ENCODE measurements at regions not wholly inside any gene's neighbourhood (a gene's known extent, or its start where the extent isn't known, plus 50 kb on each side); places are given as distances from the start of the nearest gene placed in this dataset.

DNA sequence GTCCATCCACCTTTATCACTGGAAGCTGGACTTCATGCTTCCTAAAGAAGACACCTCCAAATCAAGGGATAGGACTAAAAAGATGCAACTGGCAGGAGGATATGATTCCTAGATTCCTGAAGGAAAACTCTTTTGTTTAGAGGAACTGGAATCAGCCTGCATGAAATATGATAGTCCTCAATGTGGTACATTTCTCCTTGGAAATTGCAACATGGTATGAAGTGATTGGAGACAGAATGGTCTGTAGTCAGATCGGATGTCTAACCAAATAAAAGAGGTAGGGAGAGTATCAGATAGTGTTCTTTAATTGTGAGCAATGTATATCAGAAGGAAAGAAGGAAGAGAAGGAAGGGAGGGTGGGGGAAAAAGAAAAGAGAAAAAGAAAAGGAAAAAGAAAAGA, 116.1 kb upstream of the FSTL4 start:
- TF ChIP-seq TAF1 (IDR thresholded peaks at IDR 0.05; ENCODE audit: low read depth, low read length) (no peak), PAX5 (IDR thresholded peaks at IDR 0.05; ENCODE audit: insufficient read depth, low read length, severe bottlenecking) (no peak), POU2F2 (IDR thresholded peaks at IDR 0.05; ENCODE audit: low read depth, low read length) (no peak)
- no peak for DNase-seq (ENCODE audit: insufficient read length, low spot score)
- no peak for FAIRE-seq

DNA sequence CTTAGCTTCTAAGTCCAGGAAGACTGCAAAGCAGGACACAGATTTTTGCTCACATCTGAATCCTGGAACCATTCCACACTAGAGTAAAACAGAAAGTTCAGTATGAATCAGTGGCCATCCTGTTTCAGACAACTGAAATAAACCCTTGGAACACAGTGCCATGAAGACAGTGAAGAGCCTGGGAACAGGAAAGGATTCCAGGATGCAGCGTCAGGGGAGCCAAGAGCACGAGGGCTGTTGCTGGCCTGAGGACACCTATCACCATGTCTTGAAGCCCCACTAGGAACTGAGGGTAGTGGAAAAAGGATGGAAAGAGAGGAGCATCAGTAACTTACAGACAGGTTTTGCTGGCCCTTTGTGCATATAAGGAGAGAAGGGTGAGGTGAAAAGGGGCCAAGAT, 115.3 kb upstream of the FSTL4 start:
- DNase-seq (ENCODE audit: insufficient read length, low spot score) (no peak), FAIRE-seq (no peak)
- TF ChIP-seq SPI1 (IDR thresholded peaks at IDR 0.05; ENCODE audit: low read depth, low read length) = no peak
- no peak for TF ChIP-seq PAX5 (IDR thresholded peaks at IDR 0.05; ENCODE audit: insufficient read depth, low read length, severe bottlenecking)
- no peak for TF ChIP-seq POU2F2 (IDR thresholded peaks at IDR 0.05; ENCODE audit: low read depth, low read length)
- no peak for TF ChIP-seq POLR2A (IDR thresholded peaks at IDR 0.05; ENCODE audit: low read depth, low read length)
- no peak for TF ChIP-seq TAF1 (IDR thresholded peaks at IDR 0.05; ENCODE audit: low read depth, low read length)
- TF ChIP-seq POLR2AphosphoS5 (IDR thresholded peaks at IDR 0.05; ENCODE audit: low read depth, low read length) = no peak

DNA sequence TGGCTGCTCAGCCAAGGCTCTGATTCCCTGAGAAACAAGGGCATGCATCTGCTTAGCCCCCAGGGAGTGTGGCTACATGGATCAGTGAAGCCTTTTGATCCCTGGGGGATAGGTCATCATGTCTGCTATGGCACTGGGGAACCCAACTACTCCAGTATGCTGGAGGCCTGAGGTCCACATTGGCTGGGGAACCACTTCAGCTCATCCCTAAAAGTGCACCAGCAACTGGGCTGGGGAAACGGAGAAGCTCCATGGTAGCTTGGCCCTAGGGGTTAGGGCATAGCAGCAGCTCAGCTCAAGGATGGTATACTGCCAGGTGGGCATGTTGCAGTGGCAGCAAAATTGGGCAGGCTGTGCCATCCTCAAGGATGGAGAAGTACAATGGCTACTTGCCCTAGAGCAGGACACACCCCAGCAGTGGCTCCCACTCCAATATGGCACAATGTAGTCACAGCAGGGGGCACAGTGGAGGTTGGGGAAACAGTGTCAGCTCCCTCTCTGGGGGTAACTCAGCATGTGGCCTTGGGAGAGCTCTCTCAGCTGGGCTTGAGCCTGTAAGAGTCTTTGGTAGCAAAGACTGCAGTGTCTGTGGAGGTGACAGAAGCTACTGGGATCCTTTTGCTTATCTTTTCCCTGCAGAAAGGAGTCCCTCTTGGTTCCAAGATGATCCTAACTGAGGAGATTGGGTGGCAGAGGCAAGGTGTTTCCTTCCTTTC, 111.5 kb upstream of the FSTL4 start:
- FAIRE-seq (no peak), DNase-seq (ENCODE audit: insufficient read length, low spot score) (no peak)
- TF ChIP-seq POLR2AphosphoS5 (IDR thresholded peaks at IDR 0.05; ENCODE audit: low read depth, low read length) = no peak
- TF ChIP-seq POLR2A (IDR thresholded peaks at IDR 0.05; ENCODE audit: low read depth, low read length) = no peak
- TF ChIP-seq TAF1 (IDR thresholded peaks at IDR 0.05; ENCODE audit: low read depth, low read length) = no peak
- TF ChIP-seq SPI1 (IDR thresholded peaks at IDR 0.05; ENCODE audit: low read depth, low read length) = no peak
- TF ChIP-seq POU2F2 (IDR thresholded peaks at IDR 0.05; ENCODE audit: low read depth, low read length) = no peak
- TF ChIP-seq PAX5 (IDR thresholded peaks at IDR 0.05; ENCODE audit: insufficient read depth, low read length, severe bottlenecking) = no peak

DNA sequence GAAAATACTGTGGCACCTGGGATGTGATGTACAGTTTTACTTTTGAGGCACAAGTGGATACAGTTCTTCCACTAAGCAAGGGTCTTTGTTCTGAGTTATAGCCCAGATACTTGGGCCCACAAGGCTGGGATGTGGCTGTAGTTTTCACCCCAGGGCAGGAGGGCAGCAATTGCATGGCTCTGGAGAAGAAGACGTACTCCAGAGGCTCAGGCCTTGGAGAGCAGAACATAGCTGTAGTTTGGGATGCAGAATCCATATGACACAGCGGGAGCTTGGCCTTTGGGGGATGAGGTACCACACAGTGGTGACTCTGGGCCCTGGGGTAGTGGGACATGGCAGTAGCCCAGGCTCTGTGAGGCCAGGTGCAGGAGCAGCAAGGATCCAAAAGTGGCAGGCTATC, 110.8 kb upstream of the FSTL4 start:
- DNase-seq (ENCODE audit: insufficient read length, low spot score) (no peak), FAIRE-seq (no peak)
- TF ChIP-seq POU2F2 (IDR thresholded peaks at IDR 0.05; ENCODE audit: low read depth, low read length) = no peak
- TF ChIP-seq PAX5 (IDR thresholded peaks at IDR 0.05; ENCODE audit: insufficient read depth, low read length, severe bottlenecking) = no peak
- TF ChIP-seq POLR2AphosphoS5 (IDR thresholded peaks at IDR 0.05; ENCODE audit: low read depth, low read length) = no peak
- no peak for TF ChIP-seq TAF1 (IDR thresholded peaks at IDR 0.05; ENCODE audit: low read depth, low read length)
- TF ChIP-seq SPI1 (IDR thresholded peaks at IDR 0.05; ENCODE audit: low read depth, low read length) = no peak
- TF ChIP-seq POLR2A (IDR thresholded peaks at IDR 0.05; ENCODE audit: low read depth, low read length) = no peak

DNA sequence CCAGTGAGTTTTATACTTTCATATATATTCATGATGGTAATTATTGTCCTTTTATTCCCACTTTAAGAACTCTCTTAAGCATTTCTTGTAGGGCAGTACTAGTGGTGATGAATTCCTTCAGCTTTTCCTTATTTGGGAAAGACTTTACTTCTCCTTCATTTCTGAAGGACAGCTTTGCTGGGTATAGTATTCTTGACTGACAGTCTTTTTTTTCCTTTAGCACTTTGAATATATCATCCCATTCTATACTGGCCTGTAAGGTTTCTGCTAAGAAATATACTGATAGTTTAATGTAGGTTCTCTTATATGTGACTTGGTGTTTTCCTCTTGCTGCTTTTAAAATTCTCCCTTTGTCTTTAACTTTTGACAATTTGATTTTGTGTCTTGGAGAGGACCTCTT, 109.0 kb upstream of the FSTL4 start:
- TF ChIP-seq SPI1 (IDR thresholded peaks at IDR 0.05; ENCODE audit: low read depth, low read length) = no peak
- no peak for TF ChIP-seq POLR2AphosphoS5 (IDR thresholded peaks at IDR 0.05; ENCODE audit: low read depth, low read length)
- TF ChIP-seq POU2F2 (IDR thresholded peaks at IDR 0.05; ENCODE audit: low read depth, low read length) = no peak
- TF ChIP-seq TAF1 (IDR thresholded peaks at IDR 0.05; ENCODE audit: low read depth, low read length) = no peak
- no peak for TF ChIP-seq POLR2A (IDR thresholded peaks at IDR 0.05; ENCODE audit: low read depth, low read length)
- TF ChIP-seq PAX5 (IDR thresholded peaks at IDR 0.05; ENCODE audit: insufficient read depth, low read length, severe bottlenecking) = no peak
- no peak for FAIRE-seq

DNA sequence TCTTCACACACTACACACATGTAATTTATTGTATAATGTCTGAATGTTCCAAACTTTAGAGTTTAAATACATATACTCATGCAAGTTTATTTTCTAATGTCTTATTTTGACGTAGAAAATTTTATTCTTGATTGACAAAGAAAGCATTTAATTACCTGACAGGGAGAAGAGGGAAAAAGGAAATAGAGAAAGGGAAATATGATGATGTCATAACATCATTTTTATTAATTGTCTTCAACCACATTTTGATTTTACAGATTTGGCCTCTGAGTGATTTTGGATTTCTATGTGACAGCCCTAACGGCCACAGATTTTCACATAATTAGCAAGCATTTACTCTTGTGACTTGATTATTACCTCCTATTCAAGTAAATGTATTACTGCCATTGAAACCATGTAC, 106.1 kb upstream of the FSTL4 start:
- FAIRE-seq = no peak
- DNase-seq (ENCODE audit: insufficient read length, low spot score) = no peak
- TF ChIP-seq TAF1 (IDR thresholded peaks at IDR 0.05; ENCODE audit: low read depth, low read length) (no peak), SPI1 (IDR thresholded peaks at IDR 0.05; ENCODE audit: low read depth, low read length) (no peak), PAX5 (IDR thresholded peaks at IDR 0.05; ENCODE audit: insufficient read depth, low read length, severe bottlenecking) (no peak), POLR2A (IDR thresholded peaks at IDR 0.05; ENCODE audit: low read depth, low read length) (no peak), POU2F2 (IDR thresholded peaks at IDR 0.05; ENCODE audit: low read depth, low read length) (no peak), POLR2AphosphoS5 (IDR thresholded peaks at IDR 0.05; ENCODE audit: low read depth, low read length) (no peak)

More for the DNA sequence above, 109.0 kb upstream of the FSTL4 start:
- no peak for DNase-seq (ENCODE audit: insufficient read length, low spot score)

DNA sequence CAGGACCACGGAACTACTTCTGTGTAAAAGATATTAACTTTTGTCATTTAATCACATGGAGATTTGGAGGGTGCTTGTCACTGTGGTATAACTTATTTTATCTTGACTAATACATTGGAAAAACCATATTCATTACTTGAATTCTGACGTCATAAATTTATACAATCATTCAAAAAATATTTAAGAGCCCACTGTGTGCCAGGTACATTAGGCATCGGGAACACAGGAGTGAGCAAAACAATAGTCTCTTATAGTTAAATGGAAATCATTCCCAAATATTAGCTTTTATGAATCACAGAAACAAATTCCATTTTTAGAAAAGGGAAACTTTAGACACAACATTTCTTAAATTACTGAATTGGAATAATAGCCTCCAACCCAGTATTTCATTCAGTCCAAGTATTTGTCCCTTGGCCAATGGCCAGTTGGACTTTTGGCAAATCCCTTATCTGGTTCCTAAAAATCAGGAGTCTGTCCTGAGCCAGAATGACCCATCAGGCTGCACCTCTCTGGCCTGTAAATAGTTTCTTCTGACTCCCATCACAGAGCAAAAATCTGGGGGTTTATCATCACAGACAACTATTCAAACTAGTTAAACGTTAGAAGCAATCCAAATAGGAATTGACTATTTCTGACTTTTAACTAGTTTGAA, 104.3 kb upstream of the FSTL4 start:
- DNase-seq (ENCODE audit: insufficient read length, low spot score) (no peak), FAIRE-seq (no peak)
- TF ChIP-seq POU2F2 (IDR thresholded peaks at IDR 0.05; ENCODE audit: low read depth, low read length) = no peak

DNA sequence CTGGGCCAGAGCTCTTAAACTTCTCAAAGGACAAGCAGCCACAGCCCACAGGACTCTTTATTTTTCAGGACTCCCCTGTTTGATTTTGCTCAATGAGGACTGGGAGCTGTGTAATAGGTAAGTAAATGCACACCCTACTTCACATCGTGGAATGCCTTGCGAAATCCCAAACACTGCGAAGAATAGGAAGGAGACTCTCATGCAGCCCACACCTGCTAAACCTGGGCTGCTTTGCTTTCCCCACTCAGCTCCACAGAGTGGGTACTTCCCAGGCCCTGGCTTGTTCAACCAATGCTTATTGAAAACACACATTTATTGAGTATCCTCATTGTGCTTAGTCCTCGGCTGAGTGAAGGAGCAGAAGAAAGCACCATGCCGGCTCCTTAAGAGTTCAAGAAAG, 103.3 kb upstream of the FSTL4 start:
- TF ChIP-seq TAF1 (IDR thresholded peaks at IDR 0.05; ENCODE audit: low read depth, low read length) (no peak), PAX5 (IDR thresholded peaks at IDR 0.05; ENCODE audit: insufficient read depth, low read length, severe bottlenecking) (no peak), POLR2A (IDR thresholded peaks at IDR 0.05; ENCODE audit: low read depth, low read length) (no peak), POLR2AphosphoS5 (IDR thresholded peaks at IDR 0.05; ENCODE audit: low read depth, low read length) (no peak), SPI1 (IDR thresholded peaks at IDR 0.05; ENCODE audit: low read depth, low read length) (no peak), POU2F2 (IDR thresholded peaks at IDR 0.05; ENCODE audit: low read depth, low read length) (no peak)
- FAIRE-seq = no peak

DNA sequence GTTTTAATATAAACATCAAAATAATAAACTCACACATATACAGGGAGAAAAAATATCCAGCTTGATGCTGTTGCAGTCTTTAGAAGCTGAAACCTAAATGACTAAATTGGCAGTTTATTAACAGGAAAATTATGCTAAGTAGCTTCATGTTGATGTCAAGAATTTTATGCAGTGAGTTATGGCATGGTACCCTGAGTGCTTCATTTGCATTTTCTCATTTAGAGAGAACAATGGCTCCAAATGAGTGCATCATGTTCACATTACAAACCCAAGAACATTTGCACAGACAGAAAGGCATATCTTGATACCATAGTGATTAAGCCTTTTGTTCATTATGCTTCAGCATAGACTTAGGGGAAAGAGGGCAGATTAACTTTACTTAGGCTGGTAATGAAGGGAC, 102.9 kb upstream of the FSTL4 start:
- no peak for DNase-seq (ENCODE audit: insufficient read length, low spot score)
- TF ChIP-seq SPI1 (IDR thresholded peaks at IDR 0.05; ENCODE audit: low read depth, low read length) (no peak), TAF1 (IDR thresholded peaks at IDR 0.05; ENCODE audit: low read depth, low read length) (no peak), POU2F2 (IDR thresholded peaks at IDR 0.05; ENCODE audit: low read depth, low read length) (no peak), POLR2AphosphoS5 (IDR thresholded peaks at IDR 0.05; ENCODE audit: low read depth, low read length) (no peak)
- FAIRE-seq = no peak

More for the DNA sequence above, 103.3 kb upstream of the FSTL4 start:
- DNase-seq (ENCODE audit: insufficient read length, low spot score) = no peak
